Psoas muscle (tissue), 7 donors: ENCODE measurements at regions not wholly inside any gene's neighbourhood (a gene's known extent, or its start where the extent isn't known, plus 50 kb on each side); places are given as distances from the start of the nearest gene placed in this dataset.

Experiments used
- ATAC-seq, 4 donors: fragments of 200-7000 bp; cut with Tn5 transposase; one replicate each; pipeline ENCODE4 v1.9.1; 2020; ENCODE audit warnings: moderate library complexity in 3 of 4, mild to moderate bottlenecking in 2 of 4
- DNase-seq, 2 donors: peaks; one replicate each; pipeline ENCODE4 v3.0.0-alpha.2; 2020
- H3K27ac ChIP-seq: fragments of 200-600 bp; one replicate; pipeline ENCODE4 v1.8.0; 2022
- H3K27me3 ChIP-seq, 3 donors: fragments of 200-600 bp in 1 of 3; one replicate each; pipeline versions ENCODE4 v1.6.1 to v1.8.0; 2013 to 2022; ENCODE audit warnings: low read length in 2 of 3, mild to moderate bottlenecking in 2 of 3, moderate library complexity in 1 of 3; ENCODE audit not compliant: insufficient read depth in 3 of 3
- H3K36me3 ChIP-seq, 2 donors: fragments of 200-600 bp in 1 of 2; one replicate each; pipeline versions ENCODE4 v1.6.1 to v1.8.0; 2013 to 2022; ENCODE audit warnings: low read depth in 1 of 2, mild to moderate bottlenecking in 1 of 2, moderate library complexity in 1 of 2; ENCODE audit not compliant: insufficient read depth in 1 of 2
- H3K4me1 ChIP-seq: fragments of 200-600 bp; one replicate; pipeline ENCODE4 v1.8.0; 2022
- H3K4me3 ChIP-seq: fragments of 200-600 bp; one replicate; pipeline ENCODE4 v1.8.0; 2022; ENCODE audit warnings: mild to moderate bottlenecking
- H3K9me3 ChIP-seq: fragments of 200-600 bp; one replicate; pipeline ENCODE4 v1.8.0; 2022
- WGBS, 3 donors: extraction: QIAGEN DNeasy Blood & Tissue Kit; methylation state at CpG; one replicate each; pipeline versions ENCODE4 v1.1.6 to v1.1.7; 2013; 5-methylcytosine and 5-hydroxymethylcytosine counted together
- intact Hi-C, 2 donors: fragments of 100-400 bp; cut with DNase I; formaldehyde crosslinking; loops; one replicate each; pipeline versions ENCODE4 v1.11.0 to v1.14.2; 2022
- TF ChIP-seq, protein P1 (sequence below): fragments of 200-600 bp; IDR thresholded peaks from one replicate; pipeline ENCODE4 v1.8.0; 2022; ENCODE audit warnings: antibody characterized with exemption
- donor health status: healthy with polysubstance abuse.
- donor health status: DM: no; HTN: no; CAD: no; lungs with moderate emphysema.
- donor health status: Bipolar disorder and iron deficiency.
- donor health status: healthy.
- donor health status: DM: yes; HTN: yes; CAD: no.
- donor health status: DM: no; HTN: no; CAD: no.
- donor health status: DM: yes; HTN: yes; CAD: no.

DNA sequence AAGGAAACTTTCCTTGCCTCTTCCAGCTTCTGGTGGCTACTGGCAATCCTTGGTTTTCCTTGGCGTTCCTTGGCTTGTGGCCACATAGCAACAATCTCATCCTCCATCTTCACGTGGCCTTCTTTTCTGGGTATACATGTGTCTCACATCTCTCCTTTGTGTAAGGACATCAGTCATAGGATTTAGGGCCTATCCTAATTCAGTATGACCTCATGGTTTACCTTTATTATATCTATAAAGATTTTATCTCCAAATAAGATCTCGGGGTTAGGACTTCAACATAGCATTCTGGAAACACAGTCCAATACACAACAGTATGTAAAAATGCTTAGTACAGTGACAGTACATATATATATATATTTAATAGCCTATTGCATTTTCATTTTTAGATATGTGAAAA, 58.4 kb upstream of the LRIG3 start:
- Histone ChIP-seq H3K27ac (no peak overlapping the region), H3K27me3 (no peaks in the 10 kb centered on the region), H3K4me1 (no peaks in the 10 kb centered on the region), H3K36me3 (no peaks in the 10 kb centered on the region), H3K4me3 (no peak overlapping the region), H3K9me3 (no peaks in the 10 kb centered on the region)
- 80 to 92% (median 84%) methylated on average over 3 of the region's 3 CpGs for WGBS, 3 donors
- ATAC-seq: no peak
- intact Hi-C loops: no loop called here
- TF ChIP-seq, protein P1, sequence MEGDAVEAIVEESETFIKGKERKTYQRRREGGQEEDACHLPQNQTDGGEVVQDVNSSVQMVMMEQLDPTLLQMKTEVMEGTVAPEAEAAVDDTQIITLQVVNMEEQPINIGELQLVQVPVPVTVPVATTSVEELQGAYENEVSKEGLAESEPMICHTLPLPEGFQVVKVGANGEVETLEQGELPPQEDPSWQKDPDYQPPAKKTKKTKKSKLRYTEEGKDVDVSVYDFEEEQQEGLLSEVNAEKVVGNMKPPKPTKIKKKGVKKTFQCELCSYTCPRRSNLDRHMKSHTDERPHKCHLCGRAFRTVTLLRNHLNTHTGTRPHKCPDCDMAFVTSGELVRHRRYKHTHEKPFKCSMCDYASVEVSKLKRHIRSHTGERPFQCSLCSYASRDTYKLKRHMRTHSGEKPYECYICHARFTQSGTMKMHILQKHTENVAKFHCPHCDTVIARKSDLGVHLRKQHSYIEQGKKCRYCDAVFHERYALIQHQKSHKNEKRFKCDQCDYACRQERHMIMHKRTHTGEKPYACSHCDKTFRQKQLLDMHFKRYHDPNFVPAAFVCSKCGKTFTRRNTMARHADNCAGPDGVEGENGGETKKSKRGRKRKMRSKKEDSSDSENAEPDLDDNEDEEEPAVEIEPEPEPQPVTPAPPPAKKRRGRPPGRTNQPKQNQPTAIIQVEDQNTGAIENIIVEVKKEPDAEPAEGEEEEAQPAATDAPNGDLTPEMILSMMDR: no peak
- DNase-seq: no peak

DNA sequence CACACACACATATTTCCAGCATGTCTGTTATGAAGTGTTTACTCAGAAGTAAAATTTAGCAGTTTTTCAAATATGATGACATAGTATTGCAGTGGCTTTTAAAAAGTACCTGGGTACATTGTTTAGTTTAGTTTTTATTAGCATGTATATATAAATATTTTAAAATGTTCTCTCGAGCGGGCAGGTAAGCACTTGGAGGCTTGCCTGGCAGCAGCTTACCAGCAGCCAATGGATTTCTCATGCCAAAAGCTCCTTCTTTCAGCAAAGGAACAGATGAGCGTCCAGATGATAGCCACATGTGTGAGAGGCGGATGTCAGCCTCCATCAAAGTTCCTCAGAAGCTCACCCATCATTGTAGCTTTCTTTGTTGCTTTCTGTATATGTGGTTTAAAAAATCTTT, 57.2 kb upstream of the LRIG3 start:
- no peaks in the 10 kb centered on the region for H3K36me3 ChIP-seq
- no peak overlapping the region for H3K4me3 ChIP-seq
- no peak overlapping the region for H3K27ac ChIP-seq
- TF ChIP-seq, protein P1: no peak
- intact Hi-C loops: no loop called here
- H3K4me1 ChIP-seq: no peaks in the 10 kb centered on the region
- ATAC-seq (no peak), DNase-seq (no peak)
- no peaks in the 10 kb centered on the region for H3K27me3 ChIP-seq
- H3K9me3 ChIP-seq: no peaks in the 10 kb centered on the region
- whole genome bisulfite sequencing, 3 donors: 66 to 73% (median 68%) methylated on average over 4 of the region's 4 CpGs

- Histone ChIP-seq H3K36me3 (no peaks in the 10 kb centered on the region), H3K27me3 (no peaks in the 10 kb centered on the region)
These were observed 55.8 kb upstream of the LRIG3 start for GRCh38 chr12:58976146-58976545.

More at GRCh38 chr12:58976146-58976545, 55.8 kb upstream of the LRIG3 start:
- Histone ChIP-seq H3K9me3 (no peaks in the 10 kb centered on the region), H3K4me3 (no peak overlapping the region), H3K4me1 (no peaks in the 10 kb centered on the region), H3K27ac (no peak overlapping the region)
- DNase-seq (no peak), ATAC-seq (no peak)
- 68 to 83% (median 79%) methylated on average over 2 of the region's 2 CpGs for WGBS, 3 donors
- TF ChIP-seq, protein P1: no peak
- intact Hi-C loops: no loop called here
